ENCODE measurements at regions not wholly inside any gene's neighbourhood (a gene's known extent, or its start where the extent isn't known, plus 50 kb on each side); places are given as distances from the start of the nearest gene placed in this dataset.

- Histone ChIP-seq H3K4me1 (no peaks in the 10 kb centered on the region), H3K9me3 (no peaks in the 10 kb centered on the region), H3K4me3 (no peak overlapping the region), H3K27me3 (no peaks in the 10 kb centered on the region), H3K36me3 (no peaks in the 10 kb centered on the region), H3K27ac (no peak overlapping the region)
- WGBS, 2 donors (ENCODE audit: low coverage in 1 of 2): 72 to 83% methylated on average over 2 of the region's 3 CpGs
- TF ChIP-seq POLR2A (IDR thresholded peaks at IDR 0.05): no peak
- no peak for TF ChIP-seq CTCF (IDR thresholded peaks at IDR 0.05)
- TF ChIP-seq EP300 (IDR thresholded peaks at IDR 0.05): no peak
- TF ChIP-seq POLR2AphosphoS5 (IDR thresholded peaks at IDR 0.05): no peak
- ATAC-seq: no peak
These were observed 52.8 kb upstream of the IL1RAPL2 start for GRCh38 chrX:104513162-104513561.

GRCh38 chrX:104510801-104511200 is 55.2 kb upstream of the IL1RAPL2 start:
- no peaks in the 10 kb centered on the region for H3K36me3 ChIP-seq
- H3K4me3 ChIP-seq: no peak overlapping the region
- 88 to 94% methylated on average over 2 of the region's 2 CpGs for WGBS, 2 donors (ENCODE audit: low coverage in 1 of 2)
- TF ChIP-seq CTCF (IDR thresholded peaks at IDR 0.05): no peak
- TF ChIP-seq EP300 (IDR thresholded peaks at IDR 0.05): no peak
- TF ChIP-seq POLR2A (IDR thresholded peaks at IDR 0.05): no peak
- no peak for TF ChIP-seq POLR2AphosphoS5 (IDR thresholded peaks at IDR 0.05)
- no peaks in the 10 kb centered on the region for H3K27me3 ChIP-seq
- ATAC-seq: no peak
- H3K27ac ChIP-seq: no peak overlapping the region
- no peaks in the 10 kb centered on the region for H3K9me3 ChIP-seq
- H3K4me1 ChIP-seq: no peaks in the 10 kb centered on the region

- Histone ChIP-seq H3K9me3 (no peaks in the 10 kb centered on the region), H3K27me3 (no peaks in the 10 kb centered on the region), H3K4me1 (no peaks in the 10 kb centered on the region), H3K36me3 (no peaks in the 10 kb centered on the region), H3K27ac (no peak overlapping the region), H3K4me3 (no peak overlapping the region)
- TF ChIP-seq POLR2A (IDR thresholded peaks at IDR 0.05) (no peak), CTCF (IDR thresholded peaks at IDR 0.05) (no peak), EP300 (IDR thresholded peaks at IDR 0.05) (no peak), POLR2AphosphoS5 (IDR thresholded peaks at IDR 0.05) (no peak)
- no peak for ATAC-seq
- WGBS, 2 donors (ENCODE audit: low coverage in 1 of 2): 73% methylated on average over 2 of the region's 2 CpGs; no CpG with 5 or more reads in 1 of the 2 donors
These were observed 63.5 kb upstream of the IL1RAPL2 start for GRCh38 chrX:104502460-104502859.

GRCh38 chrX:104488811-104489210 is 77.2 kb upstream of the IL1RAPL2 start:
- no peak for ATAC-seq
- H3K4me1 ChIP-seq: no peaks in the 10 kb centered on the region
- H3K27ac ChIP-seq: no peak overlapping the region

More at GRCh38 chrX:104488811-104489210, 77.2 kb upstream of the IL1RAPL2 start:
- Histone ChIP-seq H3K4me3 (no peak overlapping the region), H3K9me3 (no peaks in the 10 kb centered on the region), H3K36me3 (no peaks in the 10 kb centered on the region), H3K27me3 (no peaks in the 10 kb centered on the region)
- TF ChIP-seq POLR2AphosphoS5 (IDR thresholded peaks at IDR 0.05) (no peak), CTCF (IDR thresholded peaks at IDR 0.05) (no peak), POLR2A (IDR thresholded peaks at IDR 0.05) (no peak), EP300 (IDR thresholded peaks at IDR 0.05) (no peak)
- WGBS, 2 donors (ENCODE audit: low coverage in 1 of 2): 22 to 70% methylated on average over 1 of the region's 1 CpG

Measured in gastroesophageal sphincter (tissue), 4 donors.